ENCODE measurements at regions not wholly inside any gene's neighbourhood (a gene's known extent, or its start where the extent isn't known, plus 50 kb on each side); places are given as distances from the start of the nearest gene placed in this dataset.
A peak's percentile ranks its signal among the peaks of the same experiment; 100 is the strongest.

DNA sequence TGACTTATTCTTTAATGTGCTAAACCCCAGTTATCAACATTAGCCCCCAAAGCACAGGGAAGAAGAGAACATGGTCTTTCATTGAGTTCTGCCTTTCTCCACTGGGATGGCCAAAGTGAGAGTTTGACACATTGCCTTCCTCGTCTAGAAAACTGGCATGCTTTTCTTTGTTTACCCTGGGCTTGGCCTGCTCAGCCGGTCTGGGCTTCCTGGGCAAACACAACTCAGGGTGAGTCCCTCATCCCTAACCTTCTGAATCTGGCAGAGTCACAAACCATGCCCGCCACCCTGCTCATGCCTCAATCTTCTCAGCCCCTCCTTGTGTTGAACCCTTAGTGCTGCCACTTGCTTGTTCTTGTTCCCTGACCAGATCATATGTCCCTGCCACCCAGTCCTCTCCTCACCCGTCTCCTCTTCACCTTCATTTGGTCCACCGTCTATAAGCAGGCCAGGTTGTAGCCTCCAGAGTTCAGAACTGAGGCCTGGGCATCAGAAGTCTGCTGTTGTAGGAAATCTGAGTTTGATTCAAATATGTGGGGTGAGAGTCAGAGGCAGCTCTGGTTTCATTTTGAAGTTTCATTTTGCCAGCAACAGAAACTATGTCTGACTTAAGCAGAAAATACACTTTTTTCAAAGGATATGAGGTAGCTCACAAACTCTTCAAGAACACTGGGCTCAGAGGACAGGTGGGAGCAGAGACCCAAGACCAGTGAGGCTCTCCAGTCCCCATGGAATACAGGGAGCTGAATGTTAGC is 217.6 kb downstream of the NDUFS4 start:
- H3K36me3 Mint-ChIP-seq (ENCODE audit: low read depth): no peaks in the 10 kb centered on the region
- peaks cover 3% of the 10 kb centered on the region for H3K4me1 Mint-ChIP-seq (ENCODE audit: low read depth)
- no peak overlapping the region for H3K27ac Mint-ChIP-seq
- ChIA-PET POLR2A (no interaction called here), CTCF (no interaction called here)
- H3K27me3 Mint-ChIP-seq: peaks cover 2% of the 10 kb centered on the region
- H3K9me3 Mint-ChIP-seq: no peaks in the 10 kb centered on the region
- peak; percentile 34 for ATAC-seq
- intact Hi-C loops (cut with micrococcal nuclease): no loop called here
- TF ChIP-seq, protein P1, sequence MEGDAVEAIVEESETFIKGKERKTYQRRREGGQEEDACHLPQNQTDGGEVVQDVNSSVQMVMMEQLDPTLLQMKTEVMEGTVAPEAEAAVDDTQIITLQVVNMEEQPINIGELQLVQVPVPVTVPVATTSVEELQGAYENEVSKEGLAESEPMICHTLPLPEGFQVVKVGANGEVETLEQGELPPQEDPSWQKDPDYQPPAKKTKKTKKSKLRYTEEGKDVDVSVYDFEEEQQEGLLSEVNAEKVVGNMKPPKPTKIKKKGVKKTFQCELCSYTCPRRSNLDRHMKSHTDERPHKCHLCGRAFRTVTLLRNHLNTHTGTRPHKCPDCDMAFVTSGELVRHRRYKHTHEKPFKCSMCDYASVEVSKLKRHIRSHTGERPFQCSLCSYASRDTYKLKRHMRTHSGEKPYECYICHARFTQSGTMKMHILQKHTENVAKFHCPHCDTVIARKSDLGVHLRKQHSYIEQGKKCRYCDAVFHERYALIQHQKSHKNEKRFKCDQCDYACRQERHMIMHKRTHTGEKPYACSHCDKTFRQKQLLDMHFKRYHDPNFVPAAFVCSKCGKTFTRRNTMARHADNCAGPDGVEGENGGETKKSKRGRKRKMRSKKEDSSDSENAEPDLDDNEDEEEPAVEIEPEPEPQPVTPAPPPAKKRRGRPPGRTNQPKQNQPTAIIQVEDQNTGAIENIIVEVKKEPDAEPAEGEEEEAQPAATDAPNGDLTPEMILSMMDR (IDR thresholded peaks at IDR 0.05): no peak
- H3K4me3 Mint-ChIP-seq: no peak overlapping the region
- no peak for DNase-seq

DNA sequence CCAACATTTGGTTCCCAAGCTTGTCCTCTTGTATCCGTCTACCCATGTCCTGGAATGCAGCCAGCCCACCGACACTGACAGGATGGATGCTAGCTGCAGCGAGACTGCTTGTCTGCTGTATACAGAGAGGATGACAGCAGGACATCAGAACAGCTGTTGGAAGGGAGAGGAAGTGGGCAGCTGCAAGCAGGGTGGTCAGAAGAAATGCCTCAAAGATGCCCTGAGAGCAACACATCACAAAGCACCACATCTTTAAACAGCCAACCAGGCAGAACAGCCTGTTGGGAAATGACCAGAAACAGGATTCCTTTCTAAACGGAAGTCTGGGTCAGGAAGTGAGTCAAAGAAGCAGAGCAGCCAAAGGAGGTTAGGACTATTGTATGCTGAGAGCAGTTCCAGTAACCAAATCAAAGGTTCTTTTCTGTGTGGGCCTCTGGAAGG is 219.1 kb downstream of the NDUFS4 start:
- intact Hi-C loops (cut with micrococcal nuclease): no loop called here
- CTCF ChIA-PET: no interaction called here
- Mint-ChIP-seq H3K4me1 (ENCODE audit: low read depth) (peaks cover 3% of the 10 kb centered on the region), H3K9me3 (no peaks in the 10 kb centered on the region), H3K4me3 (no peak overlapping the region), H3K36me3 (ENCODE audit: low read depth) (no peaks in the 10 kb centered on the region), H3K27me3 (peaks cover 4% of the 10 kb centered on the region), H3K27ac (no peak overlapping the region)
- ATAC-seq (peak; percentile 17), DNase-seq (no peak)
- POLR2A ChIA-PET: no interaction called here
- TF ChIP-seq, protein P1 (IDR thresholded peaks at IDR 0.05): no peak

DNA sequence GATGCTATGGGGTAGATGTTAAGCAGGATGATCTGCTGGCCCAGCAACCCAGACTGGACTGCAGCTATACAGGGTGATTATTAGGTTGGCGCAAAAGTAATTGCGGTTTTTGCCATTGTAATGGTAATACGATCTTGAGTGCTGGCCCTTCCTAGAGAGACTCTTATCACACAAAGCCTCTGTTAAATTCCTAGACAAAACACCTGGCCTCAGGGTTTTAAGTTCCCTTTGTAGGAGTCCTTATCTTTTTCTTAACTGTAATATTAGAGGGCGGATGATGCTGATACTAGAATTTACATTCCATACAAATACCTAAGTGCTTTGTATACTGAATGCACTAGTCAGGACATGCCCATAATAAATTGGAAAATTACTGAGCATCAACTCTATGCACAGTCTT is 222.2 kb downstream of the NDUFS4 start:
- no peak overlapping the region for H3K4me3 Mint-ChIP-seq
- peaks cover 8% of the 10 kb centered on the region for H3K27me3 Mint-ChIP-seq
- ATAC-seq: no peak
- peaks cover 3% of the 10 kb centered on the region for H3K4me1 Mint-ChIP-seq (ENCODE audit: low read depth)
- DNase-seq: no peak
- H3K36me3 Mint-ChIP-seq (ENCODE audit: low read depth): no peaks in the 10 kb centered on the region
- CTCF ChIA-PET: no interaction called here
- intact Hi-C loops (cut with micrococcal nuclease): no loop called here
- TF ChIP-seq, protein P1 (IDR thresholded peaks at IDR 0.05): no peak
- no peak overlapping the region for H3K27ac Mint-ChIP-seq
- no peaks in the 10 kb centered on the region for H3K9me3 Mint-ChIP-seq
- POLR2A ChIA-PET: no interaction called here

DNA sequence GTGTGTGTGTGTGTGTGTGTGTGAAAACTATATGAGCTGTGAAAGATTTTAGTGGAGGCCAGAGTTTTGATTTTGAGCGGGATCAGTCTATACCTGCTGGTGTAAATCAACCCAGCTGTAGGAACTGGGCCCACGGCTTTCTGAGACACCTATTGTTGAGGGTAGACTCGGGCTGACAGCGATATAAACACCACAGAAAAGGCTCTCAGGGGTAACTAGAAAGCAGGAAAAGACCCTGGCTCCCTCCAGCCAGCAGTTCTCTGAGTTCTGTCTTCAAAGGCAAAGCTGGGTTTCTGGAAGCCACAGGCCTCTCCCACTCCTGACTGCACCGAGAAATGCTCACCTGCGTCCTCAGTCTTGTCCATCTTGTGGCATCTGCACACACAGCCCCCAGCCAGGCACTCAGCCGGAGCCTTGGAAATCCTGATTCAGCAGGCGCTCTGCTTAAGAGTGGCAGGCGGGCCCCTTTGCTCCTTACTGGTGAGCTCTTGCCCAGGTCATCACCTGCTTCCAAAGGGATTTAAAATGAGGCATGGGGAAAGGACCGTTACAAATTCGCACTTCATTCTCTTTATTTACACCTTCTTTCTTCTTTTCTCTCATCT is 223.3 kb downstream of the NDUFS4 start:
- peaks cover 6% of the 10 kb centered on the region for H3K27me3 Mint-ChIP-seq
- ATAC-seq (no peak), DNase-seq (no peak)
- TF ChIP-seq, protein P1 (IDR thresholded peaks at IDR 0.05): no peak
- H3K9me3 Mint-ChIP-seq: no peaks in the 10 kb centered on the region
- H3K4me1 Mint-ChIP-seq (ENCODE audit: low read depth): peaks cover 3% of the 10 kb centered on the region
- ChIA-PET CTCF (no interaction called here), POLR2A (no interaction called here)
- H3K4me3 Mint-ChIP-seq: no peak overlapping the region
- no peaks in the 10 kb centered on the region for H3K36me3 Mint-ChIP-seq (ENCODE audit: low read depth)
- H3K27ac Mint-ChIP-seq: no peak overlapping the region
- intact Hi-C loops (cut with micrococcal nuclease): no loop called here

DNA sequence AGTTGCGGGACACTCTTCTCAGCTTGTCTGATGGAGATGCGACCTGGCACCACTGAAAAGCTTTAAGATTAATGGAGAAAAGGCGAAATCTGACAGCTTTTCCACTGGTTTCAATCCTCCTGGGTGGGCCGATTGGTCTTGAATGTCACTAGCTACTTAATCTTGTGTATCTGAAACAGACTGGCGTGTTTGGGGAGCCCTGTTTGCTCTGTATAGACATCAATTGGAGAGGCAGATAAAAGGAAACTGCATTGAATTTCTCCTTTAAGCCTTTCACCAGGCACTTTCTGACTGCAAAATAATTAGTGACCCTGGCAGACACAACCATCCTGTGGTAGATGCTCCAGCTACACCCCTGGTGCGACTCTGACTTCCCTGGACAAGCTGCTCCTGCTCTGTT is 224.2 kb downstream of the NDUFS4 start:
- H3K27me3 Mint-ChIP-seq: peaks cover 6% of the 10 kb centered on the region
- H3K4me1 Mint-ChIP-seq (ENCODE audit: low read depth): peaks cover under 1% of the 10 kb centered on the region
- no peak for ATAC-seq
- DNase-seq: no peak
- POLR2A ChIA-PET: no interaction called here
- TF ChIP-seq, protein P1 (IDR thresholded peaks at IDR 0.05): no peak
- intact Hi-C loops (cut with micrococcal nuclease): no loop called here
- H3K36me3 Mint-ChIP-seq (ENCODE audit: low read depth): no peaks in the 10 kb centered on the region
- CTCF ChIA-PET: no interaction called here
- no peak overlapping the region for H3K27ac Mint-ChIP-seq
- H3K4me3 Mint-ChIP-seq: no peak overlapping the region
- no peaks in the 10 kb centered on the region for H3K9me3 Mint-ChIP-seq
